ENCODE measurements at regions not wholly inside any gene's neighbourhood (a gene's known extent, or its start where the extent isn't known, plus 50 kb on each side); places are given as distances from the start of the nearest gene placed in this dataset.

GRCh38 chr2:173602153-173602795 is 247.6 kb downstream of the CDCA7 start (continued):
- TF ChIP-seq TCF4 (CRISPR knock-in tag; IDR thresholded peaks at IDR 0.05; ENCODE audit: borderline replicate concordance), result no peak
- TF ChIP-seq, protein P1, sequence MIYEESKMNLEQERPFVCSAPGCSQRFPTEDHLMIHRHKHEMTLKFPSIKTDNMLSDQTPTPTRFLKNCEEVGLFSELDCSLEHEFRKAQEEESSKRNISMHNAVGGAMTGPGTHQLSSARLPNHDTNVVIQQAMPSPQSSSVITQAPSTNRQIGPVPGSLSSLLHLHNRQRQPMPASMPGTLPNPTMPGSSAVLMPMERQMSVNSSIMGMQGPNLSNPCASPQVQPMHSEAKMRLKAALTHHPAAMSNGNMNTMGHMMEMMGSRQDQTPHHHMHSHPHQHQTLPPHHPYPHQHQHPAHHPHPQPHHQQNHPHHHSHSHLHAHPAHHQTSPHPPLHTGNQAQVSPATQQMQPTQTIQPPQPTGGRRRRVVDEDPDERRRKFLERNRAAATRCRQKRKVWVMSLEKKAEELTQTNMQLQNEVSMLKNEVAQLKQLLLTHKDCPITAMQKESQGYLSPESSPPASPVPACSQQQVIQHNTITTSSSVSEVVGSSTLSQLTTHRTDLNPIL (CRISPR knock-in tag; IDR thresholded peaks at IDR 0.05; ENCODE audit: low read depth), result no peak
- TF ChIP-seq ZC3H10 (CRISPR knock-in tag; IDR thresholded peaks at IDR 0.05), result no peak

GRCh38 chr2:173605994-173606393 is 251.3 kb downstream of the CDCA7 start:
- ATAC-seq, result no peak
- TF ChIP-seq ZFP3 (CRISPR knock-in tag; IDR thresholded peaks at IDR 0.05) (no peak), SNAI2 (CRISPR knock-in tag; IDR thresholded peaks at IDR 0.05) (no peak), ZFP30 (CRISPR knock-in tag; IDR thresholded peaks at IDR 0.05) (no peak), RARB (CRISPR knock-in tag; IDR thresholded peaks at IDR 0.05) (no peak), ARNTL (CRISPR knock-in tag; IDR thresholded peaks at IDR 0.05; ENCODE audit: borderline replicate concordance, low read depth) (no peak), GLIS3 (CRISPR knock-in tag; IDR thresholded peaks at IDR 0.05) (no peak), ZNF565 (CRISPR knock-in tag; conservative IDR thresholded peaks at IDR 0.05; ENCODE audit: low read depth) (no peak), ZNF8 (CRISPR knock-in tag; IDR thresholded peaks at IDR 0.05) (no peak), CSDC2 (CRISPR knock-in tag; IDR thresholded peaks at IDR 0.05) (no peak), TOX (CRISPR knock-in tag; IDR thresholded peaks at IDR 0.05; ENCODE audit: borderline replicate concordance) (no peak)
- TF ChIP-seq, protein P2, sequence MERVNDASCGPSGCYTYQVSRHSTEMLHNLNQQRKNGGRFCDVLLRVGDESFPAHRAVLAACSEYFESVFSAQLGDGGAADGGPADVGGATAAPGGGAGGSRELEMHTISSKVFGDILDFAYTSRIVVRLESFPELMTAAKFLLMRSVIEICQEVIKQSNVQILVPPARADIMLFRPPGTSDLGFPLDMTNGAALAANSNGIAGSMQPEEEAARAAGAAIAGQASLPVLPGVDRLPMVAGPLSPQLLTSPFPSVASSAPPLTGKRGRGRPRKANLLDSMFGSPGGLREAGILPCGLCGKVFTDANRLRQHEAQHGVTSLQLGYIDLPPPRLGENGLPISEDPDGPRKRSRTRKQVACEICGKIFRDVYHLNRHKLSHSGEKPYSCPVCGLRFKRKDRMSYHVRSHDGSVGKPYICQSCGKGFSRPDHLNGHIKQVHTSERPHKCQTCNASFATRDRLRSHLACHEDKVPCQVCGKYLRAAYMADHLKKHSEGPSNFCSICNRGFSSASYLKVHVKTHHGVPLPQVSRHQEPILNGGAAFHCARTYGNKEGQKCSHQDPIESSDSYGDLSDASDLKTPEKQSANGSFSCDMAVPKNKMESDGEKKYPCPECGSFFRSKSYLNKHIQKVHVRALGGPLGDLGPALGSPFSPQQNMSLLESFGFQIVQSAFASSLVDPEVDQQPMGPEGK (CRISPR knock-in tag; IDR thresholded peaks at IDR 0.05; ENCODE audit: borderline replicate concordance), result no peak
- TF ChIP-seq, protein P3, sequence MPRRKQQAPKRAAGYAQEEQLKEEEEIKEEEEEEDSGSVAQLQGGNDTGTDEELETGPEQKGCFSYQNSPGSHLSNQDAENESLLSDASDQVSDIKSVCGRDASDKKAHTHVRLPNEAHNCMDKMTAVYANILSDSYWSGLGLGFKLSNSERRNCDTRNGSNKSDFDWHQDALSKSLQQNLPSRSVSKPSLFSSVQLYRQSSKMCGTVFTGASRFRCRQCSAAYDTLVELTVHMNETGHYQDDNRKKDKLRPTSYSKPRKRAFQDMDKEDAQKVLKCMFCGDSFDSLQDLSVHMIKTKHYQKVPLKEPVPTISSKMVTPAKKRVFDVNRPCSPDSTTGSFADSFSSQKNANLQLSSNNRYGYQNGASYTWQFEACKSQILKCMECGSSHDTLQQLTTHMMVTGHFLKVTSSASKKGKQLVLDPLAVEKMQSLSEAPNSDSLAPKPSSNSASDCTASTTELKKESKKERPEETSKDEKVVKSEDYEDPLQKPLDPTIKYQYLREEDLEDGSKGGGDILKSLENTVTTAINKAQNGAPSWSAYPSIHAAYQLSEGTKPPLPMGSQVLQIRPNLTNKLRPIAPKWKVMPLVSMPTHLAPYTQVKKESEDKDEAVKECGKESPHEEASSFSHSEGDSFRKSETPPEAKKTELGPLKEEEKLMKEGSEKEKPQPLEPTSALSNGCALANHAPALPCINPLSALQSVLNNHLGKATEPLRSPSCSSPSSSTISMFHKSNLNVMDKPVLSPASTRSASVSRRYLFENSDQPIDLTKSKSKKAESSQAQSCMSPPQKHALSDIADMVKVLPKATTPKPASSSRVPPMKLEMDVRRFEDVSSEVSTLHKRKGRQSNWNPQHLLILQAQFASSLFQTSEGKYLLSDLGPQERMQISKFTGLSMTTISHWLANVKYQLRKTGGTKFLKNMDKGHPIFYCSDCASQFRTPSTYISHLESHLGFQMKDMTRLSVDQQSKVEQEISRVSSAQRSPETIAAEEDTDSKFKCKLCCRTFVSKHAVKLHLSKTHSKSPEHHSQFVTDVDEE (CRISPR knock-in tag; IDR thresholded peaks at IDR 0.05), result no peak
- TF ChIP-seq, protein P4, sequence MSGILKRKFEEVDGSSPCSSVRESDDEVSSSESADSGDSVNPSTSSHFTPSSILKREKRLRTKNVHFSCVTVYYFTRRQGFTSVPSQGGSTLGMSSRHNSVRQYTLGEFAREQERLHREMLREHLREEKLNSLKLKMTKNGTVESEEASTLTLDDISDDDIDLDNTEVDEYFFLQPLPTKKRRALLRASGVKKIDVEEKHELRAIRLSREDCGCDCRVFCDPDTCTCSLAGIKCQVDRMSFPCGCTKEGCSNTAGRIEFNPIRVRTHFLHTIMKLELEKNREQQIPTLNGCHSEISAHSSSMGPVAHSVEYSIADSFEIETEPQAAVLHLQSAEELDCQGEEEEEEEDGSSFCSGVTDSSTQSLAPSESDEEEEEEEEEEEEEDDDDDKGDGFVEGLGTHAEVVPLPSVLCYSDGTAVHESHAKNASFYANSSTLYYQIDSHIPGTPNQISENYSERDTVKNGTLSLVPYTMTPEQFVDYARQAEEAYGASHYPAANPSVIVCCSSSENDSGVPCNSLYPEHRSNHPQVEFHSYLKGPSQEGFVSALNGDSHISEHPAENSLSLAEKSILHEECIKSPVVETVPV (CRISPR knock-in tag; IDR thresholded peaks at IDR 0.05), result no peak
- TF ChIP-seq, protein P1 (CRISPR knock-in tag; IDR thresholded peaks at IDR 0.05; ENCODE audit: low read depth), result no peak

DNA sequence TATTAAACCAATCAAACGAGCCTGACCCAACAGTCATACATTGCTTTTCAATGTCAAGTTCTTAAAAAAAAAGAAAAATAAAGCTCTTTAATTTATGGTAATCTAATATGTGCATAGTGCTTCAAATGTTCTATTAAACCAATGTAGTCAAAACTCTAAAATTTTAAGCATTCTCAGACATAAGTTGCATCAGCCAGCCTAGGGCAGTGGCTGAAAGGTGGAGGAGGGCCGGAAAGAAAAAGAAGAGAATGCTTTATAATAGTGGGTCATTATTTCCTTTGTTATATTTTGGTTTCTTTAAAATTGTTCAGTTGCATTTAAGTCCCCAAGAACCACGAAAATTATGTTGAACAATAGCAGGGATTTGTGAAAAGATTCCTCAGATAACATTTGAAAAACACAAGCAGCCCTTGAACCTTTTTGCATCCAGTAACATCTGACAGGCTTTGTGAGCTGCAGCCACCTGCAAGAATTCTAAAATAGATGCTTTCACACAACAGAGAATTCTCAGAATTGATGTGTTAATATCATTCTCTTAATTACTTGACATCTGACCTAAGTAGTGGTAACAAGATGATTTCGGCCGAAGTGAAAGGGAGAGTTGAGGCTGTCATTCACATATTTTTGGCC is 252.1 kb downstream of the CDCA7 start:
- no peak for ATAC-seq
- no peak for TF ChIP-seq CSDC2 (CRISPR knock-in tag; IDR thresholded peaks at IDR 0.05)

DNA sequence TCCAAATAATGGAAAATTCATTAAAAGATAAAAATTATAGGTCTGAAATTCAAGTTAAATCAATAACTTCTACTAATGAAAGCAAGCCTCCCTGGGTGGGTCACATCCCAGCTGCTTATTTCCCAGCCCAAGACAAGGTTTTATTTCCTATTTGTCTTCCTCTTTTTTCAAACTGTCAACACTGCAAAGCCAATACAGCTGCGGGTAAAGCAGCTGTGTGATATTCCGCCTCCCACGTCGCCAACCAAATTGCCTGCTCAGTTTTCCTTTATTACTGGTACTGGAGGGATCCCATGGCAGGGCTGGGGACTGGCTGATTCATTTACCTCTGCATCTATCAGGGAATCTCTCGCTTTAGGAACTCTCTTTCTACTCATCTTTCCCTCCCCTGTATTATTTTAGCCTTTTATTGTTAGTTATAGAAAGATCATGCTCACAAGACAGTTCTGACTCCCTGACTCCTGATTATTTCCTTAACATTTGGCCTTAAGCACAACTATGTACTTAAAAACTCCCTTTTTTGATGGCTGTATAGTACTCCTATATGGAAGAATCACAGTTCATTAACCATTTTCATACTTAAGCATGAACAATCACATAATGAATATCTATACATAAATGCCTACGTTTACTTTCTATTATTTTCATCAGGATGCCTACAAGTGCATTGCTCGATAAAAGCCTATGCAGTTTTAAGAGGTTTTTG is 253.1 kb downstream of the CDCA7 start:
- no peak for ATAC-seq
- TF ChIP-seq OSR1 (CRISPR knock-in tag; IDR thresholded peaks at IDR 0.05), result no peak
- TF ChIP-seq SNAI2 (CRISPR knock-in tag; IDR thresholded peaks at IDR 0.05), result no peak
- no peak for TF ChIP-seq GLIS3 (CRISPR knock-in tag; IDR thresholded peaks at IDR 0.05)
- TF ChIP-seq TCF4 (CRISPR knock-in tag; IDR thresholded peaks at IDR 0.05; ENCODE audit: borderline replicate concordance), result no peak
- TF ChIP-seq ARNTL (CRISPR knock-in tag; IDR thresholded peaks at IDR 0.05; ENCODE audit: borderline replicate concordance, low read depth), result no peak
- TF ChIP-seq, protein P2 (CRISPR knock-in tag; IDR thresholded peaks at IDR 0.05; ENCODE audit: borderline replicate concordance), result no peak
- TF ChIP-seq ZNF565 (CRISPR knock-in tag; conservative IDR thresholded peaks at IDR 0.05; ENCODE audit: low read depth), result no peak
- TF ChIP-seq ESRRG (CRISPR knock-in tag; IDR thresholded peaks at IDR 0.05), result no peak
- no peak for TF ChIP-seq POU6F1 (CRISPR knock-in tag; IDR thresholded peaks at IDR 0.05; ENCODE audit: borderline replicate concordance, low read depth)
- no peak for TF ChIP-seq ZC3H10 (CRISPR knock-in tag; IDR thresholded peaks at IDR 0.05)

Data from SK-N-SH treated with all-trans-retinoic acid at 6 μM for 48 hours (cell line).